H1 (cell line): ENCODE measurements at regions not wholly inside any gene's neighbourhood (a gene's known extent, or its start where the extent isn't known, plus 50 kb on each side); places are given as distances from the start of the nearest gene placed in this dataset.
"Not testable (repeated sequence)": the region's sequence is repeated elsewhere in the genome, so short reads cannot be mapped to it uniquely, and the experiment has no call there.

Experiments used
- CTCF ChIA-PET: fragments of 300-600 bp; sonication (Branson Sonifier 250); formaldehyde crosslinking; loops from one replicate; lab custom pipeline; 2021; ENCODE audit not compliant: partially characterized antibody; lab: Charles Lee
- POLR2A ChIA-PET: fragments of 300-600 bp; sonication (Branson Sonifier 250); formaldehyde crosslinking; loops from one replicate; lab custom pipeline; 2021; ENCODE audit warnings: inconsistent platforms; ENCODE audit not compliant: partially characterized antibody; lab: Charles Lee
- DNase-seq, 2 experiments: peaks; one replicate each; pipeline versions ENCODE4 v3.0.0 to v3.0.0-alpha.2; 2010 to 2022; ENCODE audit warnings: low spot score in 2 of 2, low read depth in 1 of 2, mixed read lengths in 1 of 2
- FAIRE-seq: peaks from 2 replicates; lab custom pipeline; 2011; peaks lifted over from hg19 to GRCh38; lab: Jason Lieb, UNC
- H2AFZ ChIP-seq: 2 replicates; pipeline ENCODE4 v1.8.1; 2012; ENCODE audit warnings: low read length, inconsistent platforms
- H2AK5ac ChIP-seq: 2 replicates; pipeline ENCODE4 v1.6.1; 2013; ENCODE audit warnings: low read depth, low read length
- H2BK120ac ChIP-seq: replicated peaks from 2 replicates; pipeline ENCODE3; 2013; ENCODE audit warnings: low read depth, low read length, inconsistent platforms
- H2BK12ac ChIP-seq: 2 replicates; pipeline ENCODE4 v1.6.1; 2013; ENCODE audit warnings: low read depth, low read length
- H2BK15ac ChIP-seq: 2 replicates; pipeline ENCODE4 v1.6.1; 2013; ENCODE audit warnings: low read length
- H2BK20ac ChIP-seq: 2 replicates; pipeline ENCODE4 v1.6.1; 2013; ENCODE audit warnings: low read length
- H2BK5ac ChIP-seq: 2 replicates; pipeline ENCODE4 v1.6.1; 2013; ENCODE audit warnings: low read depth, low read length
- H3K14ac ChIP-seq: 2 replicates; pipeline ENCODE4 v1.6.1; 2013; ENCODE audit warnings: inconsistent platforms; ENCODE audit not compliant: insufficient read length
- H3K18ac ChIP-seq: 2 replicates; pipeline ENCODE4 v1.6.1; 2013; ENCODE audit warnings: low read length; ENCODE audit errors: extremely low read depth
- H3K23ac ChIP-seq: 2 replicates; pipeline ENCODE4 v1.6.1; 2013; ENCODE audit warnings: inconsistent platforms; ENCODE audit not compliant: insufficient read length
- H3K23me2 ChIP-seq: 2 replicates; pipeline ENCODE4 v1.6.1; 2013; ENCODE audit warnings: low read depth, low read length
- H3K27ac ChIP-seq: 2 replicates; pipeline ENCODE4 v1.6.1; 2011; ENCODE audit warnings: low read depth, low read length, inconsistent platforms
- H3K27me3 ChIP-seq, 4 experiments: replicated peaks in 1 of 4; 1 replicate in 1 of 4; 2 replicates in 3 of 4; pipeline versions ENCODE4 v1.6.1 to v1.8.1; 2011 to 2013; ENCODE audit warnings: low read length in 3 of 4, mild to moderate bottlenecking in 3 of 4, inconsistent platforms in 2 of 4, mixed read lengths in 2 of 4, moderate library complexity in 1 of 4; ENCODE audit not compliant: control insufficient read depth in 3 of 4, insufficient read depth in 3 of 4; ENCODE audit errors: extremely low read depth in 1 of 4
- H3K36me3 ChIP-seq, 4 experiments: 2 replicates each; pipeline versions ENCODE4 v1.6.1 to v1.8.1; 2011 to 2013; ENCODE audit warnings: mild to moderate bottlenecking in 4 of 4, low read length in 3 of 4, moderate library complexity in 2 of 4, control low read depth in 1 of 4, inconsistent platforms in 1 of 4; ENCODE audit not compliant: insufficient read depth in 4 of 4, control insufficient read depth in 2 of 4
- H3K4ac ChIP-seq: replicated peaks from 2 replicates; pipeline ENCODE3; 2013; ENCODE audit warnings: low read length, low read depth, mixed read lengths, inconsistent platforms; ENCODE audit not compliant: insufficient read length
- H3K4me1 ChIP-seq, 4 experiments: replicated peaks in 1 of 4; 1 replicate in 1 of 4; 2 replicates in 3 of 4; pipeline versions ENCODE4 v1.6.1 to v1.8.1; 2011 to 2013; ENCODE audit warnings: low read length in 3 of 4, inconsistent platforms in 2 of 4, mixed read lengths in 1 of 4; ENCODE audit not compliant: insufficient read depth in 4 of 4, control insufficient read depth in 3 of 4
- H3K4me2 ChIP-seq, 2 experiments: 2 replicates each; pipeline versions ENCODE4 v1.6.1 to v1.8.1; 2011 to 2013; ENCODE audit warnings: low read depth in 2 of 2, low read length in 2 of 2, control low read depth in 1 of 2, inconsistent platforms in 1 of 2, mild to moderate bottlenecking in 1 of 2; ENCODE audit not compliant: insufficient read depth in 1 of 2
- H3K4me3 ChIP-seq, 4 experiments: fragments of 200-600, 300-600 bp in 1 of 4; sonication (generic), shearing (Covaris generic), sonication (Bioruptor Twin) in 1 of 4; 2 replicates each; pipeline versions ENCODE4 v1.5.1 to v1.8.1; 2011 to 2016; ENCODE audit warnings: low read length in 4 of 4, low read depth in 3 of 4, control low read depth in 2 of 4, inconsistent platforms in 2 of 4, mild to moderate bottlenecking in 2 of 4, mixed read lengths in 1 of 4, moderate library complexity in 1 of 4; ENCODE audit not compliant: insufficient read depth in 2 of 4; ENCODE audit errors: extremely low read depth in 1 of 4
- H3K56ac ChIP-seq: replicated peaks from 2 replicates; pipeline ENCODE3; 2013; ENCODE audit warnings: low read depth, mild to moderate bottlenecking, mixed read lengths, low read length, inconsistent platforms; ENCODE audit not compliant: insufficient read length
- H3K79me1 ChIP-seq: 2 replicates; pipeline ENCODE4 v1.6.1; 2013; ENCODE audit warnings: low read depth, low read length, control low read depth
- H3K79me2 ChIP-seq, 2 experiments: 2 replicates each; pipeline versions ENCODE4 v1.6.1 to v1.8.1; 2012 to 2013; ENCODE audit warnings: low read length in 2 of 2, mild to moderate bottlenecking in 2 of 2, inconsistent platforms in 1 of 2; ENCODE audit not compliant: insufficient read depth in 2 of 2, control insufficient read depth in 1 of 2
- H3K9ac ChIP-seq, 4 experiments: replicated peaks in 1 of 4; 1 replicate in 1 of 4; 2 replicates in 3 of 4; pipeline versions ENCODE4 v1.6.1 to v1.8.1; 2011 to 2013; ENCODE audit warnings: low read depth in 3 of 4, low read length in 3 of 4, control low read depth in 2 of 4, mild to moderate bottlenecking in 2 of 4, moderate library complexity in 2 of 4, inconsistent platforms in 1 of 4; ENCODE audit errors: extremely low read depth in 1 of 4
- H3K9me3 ChIP-seq, 2 experiments: 2 replicates each; pipeline versions ENCODE4 v1.6.1 to v1.8.1; 2012 to 2013; ENCODE audit warnings: mild to moderate bottlenecking in 2 of 2, moderate library complexity in 2 of 2, control low read depth in 1 of 2, inconsistent platforms in 1 of 2, low read depth in 1 of 2, low read length in 1 of 2, mixed read lengths in 1 of 2; ENCODE audit not compliant: insufficient read depth in 2 of 2
- H4K20me1 ChIP-seq, 2 experiments: replicated peaks in 1 of 2; 2 replicates each; pipeline versions ENCODE3 to v1.8.1; 2011 to 2013; ENCODE audit warnings: inconsistent platforms in 2 of 2, low read length in 2 of 2, mild to moderate bottlenecking in 1 of 2; ENCODE audit not compliant: insufficient read depth in 2 of 2, control insufficient read depth in 1 of 2
- H4K5ac ChIP-seq: 2 replicates; pipeline ENCODE4 v1.6.1; 2013; ENCODE audit warnings: low read length, low read depth, mixed read lengths, inconsistent platforms; ENCODE audit not compliant: insufficient read length
- H4K8ac ChIP-seq: 2 replicates; pipeline ENCODE4 v1.8.0; 2013; ENCODE audit warnings: mild to moderate bottlenecking, moderate library complexity, low read length, inconsistent platforms; ENCODE audit not compliant: insufficient read depth; ENCODE audit errors: extremely low read depth
- H4K91ac ChIP-seq: replicated peaks from 2 replicates; pipeline ENCODE3; 2013; ENCODE audit warnings: low read length, mixed read lengths, inconsistent platforms; ENCODE audit not compliant: insufficient read length
- WGBS, 2 experiments: shearing (Covaris generic) in 1 of 2; methylation state at CpG; one replicate each; pipeline versions ENCODE4 v1.1.6 to v1.1.7; 2013 to 2015; ENCODE audit warnings: low lambda C conversion rate in 2 of 2, mixed read lengths in 2 of 2, inconsistent platforms in 1 of 2, low coverage in 1 of 2, missing lambda C conversion rate in 1 of 2; ENCODE audit not compliant: insufficient replicate concordance in 2 of 2, insufficient coverage in 1 of 2, insufficient read length in 1 of 2; ENCODE audit errors: extremely low coverage in 1 of 2, missing lambda C conversion rate in 1 of 2; 5-methylcytosine and 5-hydroxymethylcytosine counted together

- H3K56ac ChIP-seq, H2AK5ac ChIP-seq, H3K36me3 ChIP-seq, H3K23me2 ChIP-seq, H2AFZ ChIP-seq, FAIRE-seq, H3K79me1 ChIP-seq, H3K4me2 ChIP-seq, H4K91ac ChIP-seq, H2BK12ac ChIP-seq, H2BK5ac ChIP-seq, H3K23ac ChIP-seq, H3K9ac ChIP-seq, H3K4me1 ChIP-seq, H2BK15ac ChIP-seq, H4K5ac ChIP-seq, H3K27me3 ChIP-seq, DNase-seq, H4K20me1 ChIP-seq, H3K18ac ChIP-seq, H2BK20ac ChIP-seq, H4K8ac ChIP-seq, H3K4ac ChIP-seq, H3K9me3 ChIP-seq, H3K4me3 ChIP-seq, H3K27ac ChIP-seq, H2BK120ac ChIP-seq, H3K14ac ChIP-seq, H3K79me2 ChIP-seq: not testable (repeated sequence)
- WGBS, 2 experiments = 82% methylated on average over 10 of the region's 11 CpGs; no CpG with 5 or more reads in 1 of the 2 experiments
- ChIA-PET POLR2A (interaction anchor here (1.2 to 1.3 kb wide), 2 partner anchors 10 to 245 kb away, joined by 4 read pairs; no protein-coding TSS in a partner anchor), CTCF (interaction anchor here (0.7 to 6.3 kb wide), 14 partner anchors 11 to 256 kb away, joined by 3 to 58 read pairs (median 8); no protein-coding TSS in a partner anchor)
These were observed 180.6 kb upstream of the HAAO start for GRCh38 chr2:42972933-42973516.
